Stimulated activated CD8-positive, alpha-beta memory T cell treated with anti-CD3 and anti-CD28 coated beads, Interleukin-7, amount 100 ng/mL, for 24 hours (primary cell): ENCODE measurements at regions not wholly inside any gene's neighbourhood (a gene's known extent, or its start where the extent isn't known, plus 50 kb on each side); places are given as distances from the start of the nearest gene placed in this dataset.

Source experiments
- DNase-seq: peaks from one replicate; pipeline ENCODE4 v3.0.0-alpha.2; 2020; ENCODE audit warnings: low read depth

GRCh38 chr17:77266891-77267341 lies 126.1 kb downstream of the SEC14L1 start:
- DNase-seq = no peak

- DNase-seq = no peak
Observed at GRCh38 chr17:77269696-77270681, 129.2 kb downstream of the SEC14L1 start.

- no peak for DNase-seq
Observed at GRCh38 chr17:77271411-77271810, 130.6 kb downstream of the SEC14L1 start.

- DNase-seq = no peak
Observed at GRCh38 chr17:77273397-77274085, 132.8 kb downstream of the SEC14L1 start.

- no peak for DNase-seq
Observed at GRCh38 chr17:77274096-77274845, 133.5 kb downstream of the SEC14L1 start.

- DNase-seq = no peak
Observed at GRCh38 chr17:77279448-77280303, 138.9 kb downstream of the SEC14L1 start.

GRCh38 chr17:77280304-77281121 lies 139.7 kb downstream of the SEC14L1 start:
- DNase-seq = no peak

GRCh38 chr17:77281122-77281903 lies 140.5 kb downstream of the SEC14L1 start:
- DNase-seq = no peak

GRCh38 chr17:77281904-77282367 lies 141.2 kb downstream of the SEC14L1 start:
- DNase-seq = no peak

GRCh38 chr17:77282524-77283515 lies 142.1 kb downstream of the SEC14L1 start:
- DNase-seq = no peak

- no peak for DNase-seq
Observed at GRCh38 chr17:77284023-77284617, 143.4 kb downstream of the SEC14L1 start.

- DNase-seq = no peak
Observed at GRCh38 chr17:77285594-77286390, 145.0 kb downstream of the SEC14L1 start.

- DNase-seq = no peak
Observed at GRCh38 chr17:77286391-77286640, 145.5 kb downstream of the SEC14L1 start.

- DNase-seq = no peak
Observed at GRCh38 chr17:77286641-77287431, 146.1 kb downstream of the SEC14L1 start.

- no peak for DNase-seq
Observed at GRCh38 chr17:77287432-77288068, 146.8 kb downstream of the SEC14L1 start.

- no peak for DNase-seq
Observed at GRCh38 chr17:77288115-77288619, 147.4 kb downstream of the SEC14L1 start.
